SK-N-SH treated with all-trans-retinoic acid at 6 μM for 48 hours (cell line): ENCODE measurements at regions not wholly inside any gene's neighbourhood (a gene's known extent, or its start where the extent isn't known, plus 50 kb on each side); places are given as distances from the start of the nearest gene placed in this dataset.

Experiments used
- ATAC-seq: fragments of 200-7000 bp; cut with Tn5 transposase; 3 replicates; pipeline ENCODE4 v1.9.1; 2020; ENCODE audit warnings: mild to moderate bottlenecking, moderate library complexity
- ARNTL ChIP-seq: fragments of 450-650 bp; formaldehyde crosslinking; IDR thresholded peaks from 2 replicates; pipeline ENCODE4 v1.5.0; 2020; ENCODE audit warnings: low read depth, mild to moderate bottlenecking, moderate library complexity, borderline replicate concordance
- BACH2 ChIP-seq: fragments of 250-450 bp; sonication (Bioruptor Pico); IDR thresholded peaks from 2 replicates; pipeline ENCODE4 v1.9.0; 2021; ENCODE audit warnings: mild to moderate bottlenecking, borderline replicate concordance
- CSRNP3 ChIP-seq: fragments of 250-450 bp; sonication (Bioruptor Pico); IDR thresholded peaks from 2 replicates; pipeline ENCODE4 v1.5.1; 2021; ENCODE audit warnings: mild to moderate bottlenecking, moderate library complexity
- GLIS3 ChIP-seq: fragments of 250-450 bp; sonication (Bioruptor Pico); IDR thresholded peaks from 2 replicates; pipeline ENCODE4 v1.5.0; 2020; ENCODE audit warnings: mild to moderate bottlenecking, moderate library complexity
- ISL1 ChIP-seq: fragments of 250-450 bp; sonication (Bioruptor Pico); IDR thresholded peaks from 2 replicates; pipeline ENCODE4 v2.1.2; 2022; ENCODE audit warnings: mild to moderate bottlenecking, moderate library complexity
- PPARA ChIP-seq: fragments of 250-450 bp; sonication (Bioruptor Pico); IDR thresholded peaks from 2 replicates; pipeline ENCODE4 v1.5.0; 2020; ENCODE audit warnings: mild to moderate bottlenecking, borderline replicate concordance
- RARB ChIP-seq: fragments of 250-450 bp; sonication (Bioruptor Pico); IDR thresholded peaks from 2 replicates; pipeline ENCODE4 v1.8.0; 2021; ENCODE audit warnings: mild to moderate bottlenecking, moderate library complexity
- SNAI2 ChIP-seq: fragments of 250-450 bp; sonication (Bioruptor Pico); IDR thresholded peaks from 2 replicates; pipeline ENCODE4 v1.5.0; 2020; ENCODE audit warnings: mild to moderate bottlenecking, moderate library complexity
- TCF4 ChIP-seq: fragments of 250-450 bp; sonication (Bioruptor Pico); IDR thresholded peaks from 2 replicates; pipeline ENCODE4 v1.8.0; 2021; ENCODE audit warnings: mild to moderate bottlenecking, moderate library complexity, borderline replicate concordance
- TOX ChIP-seq: fragments of 250-450 bp; sonication (Bioruptor Pico); IDR thresholded peaks from 2 replicates; pipeline ENCODE4 v1.8.0; 2021; ENCODE audit warnings: mild to moderate bottlenecking, moderate library complexity, borderline replicate concordance
- ZC3H10 ChIP-seq: fragments of 250-450 bp; sonication (Bioruptor Pico); IDR thresholded peaks from 2 replicates; pipeline ENCODE4 v1.5.1; 2021; ENCODE audit warnings: mild to moderate bottlenecking, moderate library complexity
- ZFP3 ChIP-seq: fragments of 250-450 bp; sonication (Bioruptor Pico); IDR thresholded peaks from 2 replicates; pipeline ENCODE4 v1.5.0; 2020; ENCODE audit warnings: mild to moderate bottlenecking, moderate library complexity
- ZNF70 ChIP-seq: fragments of 450-650 bp; formaldehyde crosslinking; IDR thresholded peaks from 2 replicates; pipeline ENCODE4 v1.5.0; 2020; ENCODE audit warnings: mild to moderate bottlenecking, moderate library complexity
- ZNF8 ChIP-seq: fragments of 450-650 bp; formaldehyde crosslinking; IDR thresholded peaks from 2 replicates; pipeline ENCODE4 v1.5.0; 2020; ENCODE audit warnings: mild to moderate bottlenecking, moderate library complexity
- TF ChIP-seq, protein P1 (sequence below): fragments of 250-450 bp; sonication (Bioruptor Pico); IDR thresholded peaks from 2 replicates; pipeline ENCODE4 v1.8.0; 2020; ENCODE audit warnings: mild to moderate bottlenecking, moderate library complexity, borderline replicate concordance
- TF ChIP-seq, protein P2 (sequence below): fragments of 250-450 bp; sonication (Bioruptor Pico); IDR thresholded peaks from 2 replicates; pipeline ENCODE4 v1.8.0; 2021; ENCODE audit warnings: low read depth, mild to moderate bottlenecking, moderate library complexity, borderline replicate concordance
- TF ChIP-seq, protein P3 (sequence below): fragments of 250-450 bp; sonication (Bioruptor Pico); IDR thresholded peaks from 2 replicates; pipeline ENCODE4 v1.5.1; 2020; ENCODE audit warnings: low read depth, mild to moderate bottlenecking, moderate library complexity

- TF ChIP-seq PPARA (CRISPR knock-in tag) (no peak), ISL1 (CRISPR knock-in tag) (no peak), CSRNP3 (CRISPR knock-in tag) (no peak), ZNF70 (CRISPR knock-in tag) (no peak)
- no peak for ATAC-seq
Measured at GRCh38 chr2:122363885-122364284, 608.4 kb downstream of the TSN start.

GRCh38 chr2:122366427-122366826, 611.0 kb downstream of the TSN start:
- TF ChIP-seq, protein P1, sequence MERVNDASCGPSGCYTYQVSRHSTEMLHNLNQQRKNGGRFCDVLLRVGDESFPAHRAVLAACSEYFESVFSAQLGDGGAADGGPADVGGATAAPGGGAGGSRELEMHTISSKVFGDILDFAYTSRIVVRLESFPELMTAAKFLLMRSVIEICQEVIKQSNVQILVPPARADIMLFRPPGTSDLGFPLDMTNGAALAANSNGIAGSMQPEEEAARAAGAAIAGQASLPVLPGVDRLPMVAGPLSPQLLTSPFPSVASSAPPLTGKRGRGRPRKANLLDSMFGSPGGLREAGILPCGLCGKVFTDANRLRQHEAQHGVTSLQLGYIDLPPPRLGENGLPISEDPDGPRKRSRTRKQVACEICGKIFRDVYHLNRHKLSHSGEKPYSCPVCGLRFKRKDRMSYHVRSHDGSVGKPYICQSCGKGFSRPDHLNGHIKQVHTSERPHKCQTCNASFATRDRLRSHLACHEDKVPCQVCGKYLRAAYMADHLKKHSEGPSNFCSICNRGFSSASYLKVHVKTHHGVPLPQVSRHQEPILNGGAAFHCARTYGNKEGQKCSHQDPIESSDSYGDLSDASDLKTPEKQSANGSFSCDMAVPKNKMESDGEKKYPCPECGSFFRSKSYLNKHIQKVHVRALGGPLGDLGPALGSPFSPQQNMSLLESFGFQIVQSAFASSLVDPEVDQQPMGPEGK (CRISPR knock-in tag): no peak
- TF ChIP-seq, protein P2, sequence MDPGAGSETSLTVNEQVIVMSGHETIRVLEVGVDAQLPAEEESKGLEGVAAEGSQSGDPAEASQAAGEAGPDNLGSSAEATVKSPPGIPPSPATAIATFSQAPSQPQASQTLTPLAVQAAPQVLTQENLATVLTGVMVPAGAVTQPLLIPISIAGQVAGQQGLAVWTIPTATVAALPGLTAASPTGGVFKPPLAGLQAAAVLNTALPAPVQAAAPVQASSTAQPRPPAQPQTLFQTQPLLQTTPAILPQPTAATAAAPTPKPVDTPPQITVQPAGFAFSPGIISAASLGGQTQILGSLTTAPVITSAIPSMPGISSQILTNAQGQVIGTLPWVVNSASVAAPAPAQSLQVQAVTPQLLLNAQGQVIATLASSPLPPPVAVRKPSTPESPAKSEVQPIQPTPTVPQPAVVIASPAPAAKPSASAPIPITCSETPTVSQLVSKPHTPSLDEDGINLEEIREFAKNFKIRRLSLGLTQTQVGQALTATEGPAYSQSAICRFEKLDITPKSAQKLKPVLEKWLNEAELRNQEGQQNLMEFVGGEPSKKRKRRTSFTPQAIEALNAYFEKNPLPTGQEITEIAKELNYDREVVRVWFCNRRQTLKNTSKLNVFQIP (CRISPR knock-in tag): no peak
- TF ChIP-seq CSRNP3 (CRISPR knock-in tag): no peak
- no peak for TF ChIP-seq TCF4 (CRISPR knock-in tag)
- no peak for TF ChIP-seq RARB (CRISPR knock-in tag)
- TF ChIP-seq PPARA (CRISPR knock-in tag): no peak
- TF ChIP-seq SNAI2 (CRISPR knock-in tag): no peak
- TF ChIP-seq ZFP3: no peak
- TF ChIP-seq ZC3H10: no peak
- TF ChIP-seq ZNF70 (CRISPR knock-in tag): no peak
- no peak for TF ChIP-seq GLIS3 (CRISPR knock-in tag)
- ATAC-seq: no peak

GRCh38 chr2:122366969-122367645, 611.7 kb downstream of the TSN start:
- no peak for ATAC-seq
- TF ChIP-seq SNAI2 (CRISPR knock-in tag) (no peak), CSRNP3 (CRISPR knock-in tag) (no peak), ISL1 (CRISPR knock-in tag) (peak; percentile 87), TOX (CRISPR knock-in tag) (no peak), TCF4 (CRISPR knock-in tag) (no peak)
- TF ChIP-seq, all 23 proteins: peak for 1

- TF ChIP-seq ZFP3: no peak
- no peak for TF ChIP-seq ARNTL (CRISPR knock-in tag)
- TF ChIP-seq, protein P1 (CRISPR knock-in tag): no peak
- TF ChIP-seq, protein P3, sequence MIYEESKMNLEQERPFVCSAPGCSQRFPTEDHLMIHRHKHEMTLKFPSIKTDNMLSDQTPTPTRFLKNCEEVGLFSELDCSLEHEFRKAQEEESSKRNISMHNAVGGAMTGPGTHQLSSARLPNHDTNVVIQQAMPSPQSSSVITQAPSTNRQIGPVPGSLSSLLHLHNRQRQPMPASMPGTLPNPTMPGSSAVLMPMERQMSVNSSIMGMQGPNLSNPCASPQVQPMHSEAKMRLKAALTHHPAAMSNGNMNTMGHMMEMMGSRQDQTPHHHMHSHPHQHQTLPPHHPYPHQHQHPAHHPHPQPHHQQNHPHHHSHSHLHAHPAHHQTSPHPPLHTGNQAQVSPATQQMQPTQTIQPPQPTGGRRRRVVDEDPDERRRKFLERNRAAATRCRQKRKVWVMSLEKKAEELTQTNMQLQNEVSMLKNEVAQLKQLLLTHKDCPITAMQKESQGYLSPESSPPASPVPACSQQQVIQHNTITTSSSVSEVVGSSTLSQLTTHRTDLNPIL (CRISPR knock-in tag): no peak
- no peak for TF ChIP-seq TCF4 (CRISPR knock-in tag)
- no peak for TF ChIP-seq TOX (CRISPR knock-in tag)
- TF ChIP-seq SNAI2 (CRISPR knock-in tag): no peak
- TF ChIP-seq ZNF8 (CRISPR knock-in tag): no peak
- no peak for TF ChIP-seq BACH2 (CRISPR knock-in tag)
- no peak for ATAC-seq
Measured at GRCh38 chr2:122367646-122368010, 612.2 kb downstream of the TSN start.
